Stimulated activated CD8-positive, alpha-beta memory T cell treated with anti-CD3 and anti-CD28 coated beads, Interleukin-4, amount 100 ng/mL, for 24 hours (primary cell): ENCODE measurements at regions not wholly inside any gene's neighbourhood (a gene's known extent, or its start where the extent isn't known, plus 50 kb on each side); places are given as distances from the start of the nearest gene placed in this dataset.
A peak's percentile ranks its signal among the peaks of the same experiment; 100 is the strongest.
"Not testable (repeated sequence)": the region's sequence is repeated elsewhere in the genome, so short reads cannot be mapped to it uniquely, and the experiment has no call there.

Experiments
- DNase-seq: peaks from one replicate; pipeline ENCODE4 v3.0.0-alpha.2; 2020; ENCODE audit warnings: low read depth

- not testable (repeated sequence) for DNase-seq
Observed at GRCh38 chr18:14460364-14460763, 83.0 kb downstream of the POTEC start.

- DNase-seq, result not testable (repeated sequence)
Observed at GRCh38 chr18:14459826-14460225, 83.6 kb downstream of the POTEC start.

- DNase-seq, result peak; percentile 53
Observed at GRCh38 chr18:14458009-14458945, 85.1 kb downstream of the POTEC start.

- peak; percentile 11 for DNase-seq
Observed at GRCh38 chr18:14450637-14451009, 92.8 kb downstream of the POTEC start.

DNA sequence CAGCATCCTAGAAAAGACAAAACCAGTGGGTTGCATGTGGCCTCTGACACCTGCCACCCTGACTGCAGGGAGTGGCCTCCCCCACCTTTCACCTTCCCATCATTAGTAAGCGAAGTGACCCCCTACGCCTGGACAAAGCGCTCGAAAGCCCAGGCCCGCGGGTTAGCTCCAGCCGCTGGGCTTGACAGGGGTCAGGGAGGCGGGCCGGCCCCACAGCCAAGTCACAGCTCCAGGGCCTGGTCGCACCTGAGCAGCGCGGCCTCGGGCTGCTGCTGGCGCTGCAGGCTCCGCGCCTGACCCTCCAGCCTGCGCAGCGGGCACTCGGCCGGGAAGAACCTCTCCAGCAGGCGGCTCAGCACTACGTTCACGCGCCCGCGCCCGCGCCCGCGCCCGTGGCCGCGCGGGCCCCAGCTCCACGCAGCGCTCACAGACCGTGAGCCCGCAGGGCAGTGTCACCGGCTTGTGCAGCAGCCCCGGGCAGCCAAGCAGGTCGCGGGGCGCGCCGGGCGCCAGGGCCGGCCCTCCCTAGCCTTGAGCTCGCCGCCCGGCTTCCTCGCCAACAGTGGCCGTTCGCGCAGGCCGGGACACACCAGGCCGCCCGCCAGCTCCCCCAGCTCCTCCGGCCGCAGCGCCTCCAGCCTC lies 93.3 kb downstream of the POTEC start:
- not testable (repeated sequence) for DNase-seq

- not testable (repeated sequence) for DNase-seq
Observed at GRCh38 chr18:14449062-14449461, 94.3 kb downstream of the POTEC start.

- DNase-seq, result not testable (repeated sequence)
Observed at GRCh38 chr18:14447715-14448114, 95.7 kb downstream of the POTEC start.

GRCh38 chr18:14435460-14435859 lies 107.9 kb downstream of the POTEC start:
- DNase-seq, result not testable (repeated sequence)

GRCh38 chr18:14432371-14432770 lies 111.0 kb downstream of the POTEC start:
- DNase-seq, result not testable (repeated sequence)

GRCh38 chr18:14431031-14431521 lies 112.3 kb downstream of the POTEC start:
- DNase-seq, result peak; percentile 44

DNA sequence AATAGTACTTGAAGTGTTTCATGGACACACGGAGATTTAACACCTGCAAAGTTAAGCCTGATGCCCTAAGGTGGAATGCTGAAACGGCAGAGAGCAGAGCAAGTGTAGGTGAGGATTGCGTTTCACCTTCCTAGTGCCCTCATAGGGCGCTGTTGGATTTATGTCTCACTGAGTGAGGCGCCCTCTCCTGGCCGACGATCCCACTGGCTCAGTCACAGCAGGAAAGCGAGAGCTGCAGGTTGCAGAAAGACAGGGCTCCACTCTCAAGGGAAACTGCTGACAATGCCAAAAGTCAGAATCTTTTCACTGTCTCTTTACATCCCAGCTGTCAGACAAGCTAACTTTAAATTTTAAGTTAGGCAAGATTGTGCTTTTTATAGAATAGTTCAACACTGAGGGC lies 127.6 kb downstream of the POTEC start:
- DNase-seq, result peak; percentile 9

- not testable (repeated sequence) for DNase-seq
Observed at GRCh38 chr18:14415399-14415798, 128.0 kb downstream of the POTEC start.

GRCh38 chr18:14395533-14395932 lies 147.9 kb downstream of the POTEC start:
- DNase-seq, result not testable (repeated sequence)

- DNase-seq, result not testable (repeated sequence)
Observed at GRCh38 chr18:14393563-14394103, 149.8 kb downstream of the POTEC start.

DNA sequence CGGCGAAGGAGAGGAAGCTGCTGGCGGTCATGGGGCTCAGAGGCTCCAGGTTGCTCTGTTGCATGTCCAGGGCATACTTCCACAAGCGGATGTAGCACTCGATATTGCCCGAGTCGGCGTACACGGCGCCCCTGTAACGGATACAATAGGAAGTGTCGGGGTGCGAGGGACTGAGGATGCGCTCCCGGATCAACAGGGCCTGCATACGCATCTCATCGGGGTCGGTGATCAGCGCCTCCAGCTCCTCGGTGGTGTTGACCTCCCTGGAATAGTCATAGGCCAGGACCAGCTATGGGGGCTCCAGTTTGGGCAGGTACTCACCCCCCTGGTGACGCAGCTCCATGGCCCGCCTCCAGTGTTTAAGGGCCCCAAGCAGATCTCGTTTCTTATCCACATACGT lies 150.8 kb downstream of the POTEC start:
- not testable (repeated sequence) for DNase-seq

DNA sequence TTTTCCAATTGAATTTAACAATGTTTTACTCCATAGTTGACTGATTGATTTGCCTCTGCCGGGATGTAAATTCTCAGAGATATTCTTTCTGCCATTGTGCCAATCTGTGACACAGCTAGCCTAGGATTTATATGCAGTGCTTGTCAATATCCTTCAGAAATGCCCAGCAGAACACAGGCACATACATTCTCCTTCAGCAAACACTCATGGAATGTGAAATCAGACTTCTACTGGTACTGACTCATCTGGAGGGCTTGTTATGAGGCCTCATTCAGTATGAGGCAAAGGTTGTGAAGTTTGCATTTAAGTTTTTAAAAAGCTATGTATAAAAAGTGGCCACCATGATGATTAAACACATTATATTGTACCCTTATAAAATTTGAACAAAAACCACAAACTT lies 158.4 kb downstream of the POTEC start:
- not testable (repeated sequence) for DNase-seq

- not testable (repeated sequence) for DNase-seq
Observed at GRCh38 chr18:14382666-14383065, 160.7 kb downstream of the POTEC start.

DNA sequence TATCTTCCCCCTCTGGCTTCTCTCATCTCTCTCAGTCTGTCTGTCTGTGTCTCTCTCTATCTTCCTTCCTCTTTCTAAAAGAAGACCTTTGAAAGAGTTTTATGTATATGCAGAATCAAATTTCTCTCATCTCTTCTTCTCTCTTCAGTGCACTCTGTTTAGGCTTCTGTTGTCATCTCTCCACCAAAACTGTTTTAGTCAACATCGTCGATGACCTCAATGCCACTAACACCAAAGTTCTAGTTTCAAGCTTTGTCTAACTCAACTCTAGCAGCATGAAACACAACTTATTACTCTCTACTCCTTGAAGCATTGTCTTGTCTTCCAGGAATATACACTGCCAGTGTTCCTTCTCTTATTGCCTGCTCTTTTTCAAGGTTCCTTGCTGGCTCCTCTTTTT lies 163.9 kb downstream of the POTEC start:
- DNase-seq, result not testable (repeated sequence)

DNA sequence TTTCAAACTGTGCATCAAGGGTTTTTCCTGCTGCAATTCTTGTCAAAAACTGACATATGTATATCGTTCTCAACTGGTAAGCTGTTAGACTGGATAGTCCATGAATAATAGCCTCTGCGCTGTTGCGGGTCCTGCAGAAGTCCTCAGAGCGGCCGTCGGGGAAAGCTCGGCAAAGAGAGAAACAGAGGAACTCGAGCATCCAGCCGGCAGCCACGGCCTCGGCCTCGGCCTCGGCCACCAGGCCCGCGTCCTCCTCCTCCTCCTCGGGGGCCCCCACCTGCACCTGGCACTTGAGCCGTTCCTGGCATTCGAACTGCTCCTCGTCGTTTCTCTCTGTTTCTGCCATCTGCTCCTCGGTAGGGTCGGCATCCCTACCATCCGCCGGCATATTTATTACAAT lies 165.0 kb downstream of the POTEC start:
- not testable (repeated sequence) for DNase-seq

- not testable (repeated sequence) for DNase-seq
Observed at GRCh38 chr18:14361346-14361745, 182.1 kb downstream of the POTEC start.

DNA sequence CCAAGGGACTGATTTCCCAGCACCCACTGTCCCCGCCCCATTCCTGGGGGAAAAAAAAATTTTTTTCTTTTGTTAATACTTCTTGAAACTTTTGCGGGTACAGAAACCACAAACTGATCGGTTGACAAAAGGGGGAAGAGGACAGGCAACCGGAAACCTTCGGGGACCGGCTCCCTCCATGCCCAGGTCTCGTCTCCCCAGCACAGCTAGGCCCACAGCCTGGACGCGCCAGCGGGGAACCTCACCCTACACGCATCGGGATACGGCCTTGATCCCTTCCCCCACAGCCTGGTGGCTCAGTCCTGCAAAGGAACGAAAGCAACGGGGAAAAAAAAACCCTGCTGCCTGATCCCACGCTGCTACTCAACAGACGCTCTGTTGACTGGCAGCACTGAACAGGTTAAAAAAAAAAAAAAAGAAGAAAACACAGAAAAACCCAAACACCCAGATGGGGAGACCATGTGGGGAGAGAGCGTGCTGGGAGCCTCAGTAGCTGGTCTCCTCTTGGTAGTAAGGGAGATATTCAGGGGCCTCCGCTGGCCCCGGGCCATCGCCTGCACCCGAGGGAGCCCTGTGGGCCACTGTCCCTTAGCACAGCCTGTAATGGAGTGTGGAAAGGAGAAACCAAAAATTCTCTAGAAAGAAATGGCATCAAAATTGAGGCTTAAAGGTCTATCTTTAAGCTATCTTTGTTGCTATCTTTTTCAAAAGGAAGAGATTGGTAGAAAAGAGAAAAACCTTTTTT lies 185.7 kb downstream of the POTEC start:
- DNase-seq, result not testable (repeated sequence)

DNA sequence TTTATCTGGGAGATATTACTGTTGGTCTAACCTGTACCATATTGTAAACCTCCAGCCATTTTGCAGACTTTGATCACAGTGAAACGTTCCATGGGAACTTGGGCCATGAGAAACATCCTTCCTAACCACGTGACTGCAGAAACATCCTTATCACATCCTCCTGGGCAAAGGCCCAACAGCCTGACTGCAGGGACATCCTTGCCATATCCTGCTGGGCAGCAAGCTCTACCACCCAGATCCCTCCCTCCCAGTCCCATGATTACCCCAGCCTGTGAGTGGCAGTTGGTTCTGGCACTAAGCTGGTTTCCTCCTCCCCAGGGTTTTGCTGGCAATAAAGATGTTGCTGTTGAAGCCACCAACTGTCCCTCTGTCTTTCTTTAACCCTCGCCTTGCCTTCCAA lies 201.2 kb downstream of the POTEC start:
- DNase-seq, result not testable (repeated sequence)
